GM23248 (cell line): ENCODE measurements at regions not wholly inside any gene's neighbourhood (a gene's known extent, or its start where the extent isn't known, plus 50 kb on each side); places are given as distances from the start of the nearest gene placed in this dataset.

ENCODE experiments used
- EZH2 ChIP-seq: fragments of 200-600 bp; sonication (generic); IDR thresholded peaks from 2 replicates; pipeline ENCODE4 v1.6.1; 2018; ENCODE audit warnings: antibody characterized with exemption, mild to moderate bottlenecking; ENCODE audit not compliant: insufficient read depth, poor library complexity, severe bottlenecking
- EZH2phosphoT487 ChIP-seq: fragments of 200-600 bp; sonication (generic); IDR thresholded peaks from 2 replicates; pipeline ENCODE4 v1.6.1; 2018; ENCODE audit warnings: antibody characterized with exemption, moderate library complexity, mild to moderate bottlenecking, low read depth; ENCODE audit not compliant: insufficient read depth

GRCh38 chr2:234377761-234378391 is 119.0 kb downstream of the ARL4C start:
- no peak for TF ChIP-seq EZH2
- TF ChIP-seq EZH2phosphoT487 = peak; percentile 77; the same call in 1 of the 2 replicates
